Bronchial epithelial cell (primary cell): ENCODE measurements at regions not wholly inside any gene's neighbourhood (a gene's known extent, or its start where the extent isn't known, plus 50 kb on each side); places are given as distances from the start of the nearest gene placed in this dataset.

Experiments
- DNase-seq: peaks from one replicate; pipeline ENCODE4 v3.0.0-alpha.2; 2010; ENCODE audit warnings: low read depth
- FAIRE-seq: peaks from 2 replicates; lab custom pipeline; 2011; peaks lifted over from hg19 to GRCh38; lab: Jason Lieb, UNC
- H3K27me3 ChIP-seq: 2 replicates; pipeline ENCODE4 v1.5.1; 2011; ENCODE audit warnings: low read length; ENCODE audit not compliant: control insufficient read depth, insufficient read depth
- H3K36me3 ChIP-seq: 2 replicates; pipeline ENCODE4 v1.5.1; 2011; ENCODE audit warnings: low read length; ENCODE audit not compliant: control insufficient read depth, insufficient read depth
- H3K4me3 ChIP-seq: 2 replicates; pipeline ENCODE4 v1.5.1; 2011; ENCODE audit warnings: mild to moderate bottlenecking, low read depth, low read length, control low read depth
- TF ChIP-seq, protein P1 (sequence below): IDR thresholded peaks from 2 replicates; pipeline ENCODE4 v1.5.1; 2011; ENCODE audit warnings: mild to moderate bottlenecking, moderate library complexity, low read length, control low read depth, inconsistent platforms; ENCODE audit not compliant: insufficient read depth, severe bottlenecking

DNA sequence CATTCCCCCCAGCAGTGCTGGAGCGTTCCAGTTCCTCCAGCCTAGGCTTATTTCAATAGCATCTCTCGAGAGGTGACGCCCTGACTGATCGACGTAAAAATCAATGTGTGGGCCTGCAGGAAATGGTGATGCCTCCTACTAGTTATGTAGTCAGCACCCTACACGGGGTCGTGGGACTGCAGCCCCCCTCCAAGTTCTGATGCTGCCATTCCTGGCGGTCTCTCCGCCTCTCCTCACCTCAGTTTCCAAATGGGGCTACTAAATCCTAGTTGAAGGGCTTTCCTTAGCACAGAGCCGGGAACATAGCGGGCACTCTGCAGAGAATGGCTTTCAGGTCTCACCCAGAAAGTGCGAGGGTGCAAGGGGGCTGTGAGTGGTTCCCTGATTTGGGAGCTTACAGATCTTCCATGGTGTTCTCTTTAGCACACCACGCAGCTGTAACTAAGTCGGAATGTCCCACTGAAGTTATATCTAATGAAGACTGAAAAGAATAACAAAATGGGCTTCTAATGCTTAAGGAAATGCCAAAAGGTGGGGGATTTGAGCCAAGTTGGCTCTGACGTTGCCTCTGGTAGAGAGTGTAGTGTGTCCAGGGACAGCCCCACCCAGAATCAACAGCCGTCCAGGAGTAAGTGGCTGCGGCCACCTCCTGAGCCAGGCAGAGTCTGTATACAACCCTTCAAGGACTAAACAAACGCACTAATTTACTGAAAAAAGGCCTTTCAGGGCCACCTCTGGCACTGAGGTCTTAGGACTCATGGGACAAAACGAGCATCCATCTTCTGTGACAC, 299.7 kb upstream of the FOXF1 start:
- no peak for DNase-seq
- no peak overlapping the region for H3K4me3 ChIP-seq
- no peaks in the 10 kb centered on the region for H3K36me3 ChIP-seq
- no peaks in the 10 kb centered on the region for H3K27me3 ChIP-seq
- no peak for FAIRE-seq
- TF ChIP-seq, protein P1, sequence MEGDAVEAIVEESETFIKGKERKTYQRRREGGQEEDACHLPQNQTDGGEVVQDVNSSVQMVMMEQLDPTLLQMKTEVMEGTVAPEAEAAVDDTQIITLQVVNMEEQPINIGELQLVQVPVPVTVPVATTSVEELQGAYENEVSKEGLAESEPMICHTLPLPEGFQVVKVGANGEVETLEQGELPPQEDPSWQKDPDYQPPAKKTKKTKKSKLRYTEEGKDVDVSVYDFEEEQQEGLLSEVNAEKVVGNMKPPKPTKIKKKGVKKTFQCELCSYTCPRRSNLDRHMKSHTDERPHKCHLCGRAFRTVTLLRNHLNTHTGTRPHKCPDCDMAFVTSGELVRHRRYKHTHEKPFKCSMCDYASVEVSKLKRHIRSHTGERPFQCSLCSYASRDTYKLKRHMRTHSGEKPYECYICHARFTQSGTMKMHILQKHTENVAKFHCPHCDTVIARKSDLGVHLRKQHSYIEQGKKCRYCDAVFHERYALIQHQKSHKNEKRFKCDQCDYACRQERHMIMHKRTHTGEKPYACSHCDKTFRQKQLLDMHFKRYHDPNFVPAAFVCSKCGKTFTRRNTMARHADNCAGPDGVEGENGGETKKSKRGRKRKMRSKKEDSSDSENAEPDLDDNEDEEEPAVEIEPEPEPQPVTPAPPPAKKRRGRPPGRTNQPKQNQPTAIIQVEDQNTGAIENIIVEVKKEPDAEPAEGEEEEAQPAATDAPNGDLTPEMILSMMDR: no peak

DNA sequence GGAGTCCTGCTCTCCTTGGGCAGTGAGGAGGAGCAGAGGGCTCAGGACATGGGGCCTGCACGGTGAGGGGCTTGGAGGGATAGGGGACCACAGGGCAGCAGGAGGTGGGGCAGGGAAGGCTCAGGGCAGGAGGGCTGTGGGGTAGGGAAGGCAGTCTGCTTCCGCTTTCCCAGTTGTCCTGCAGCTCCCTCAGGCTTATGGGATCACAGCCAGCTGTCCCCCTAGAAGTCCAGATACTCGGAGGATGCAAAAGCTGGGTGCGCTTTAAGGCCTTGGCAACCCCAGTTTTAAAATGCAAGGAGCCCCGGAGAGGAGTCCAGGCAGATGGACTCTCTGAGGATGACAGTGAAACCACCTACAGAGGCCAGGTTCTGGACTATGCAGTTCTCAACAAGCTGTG, 299.1 kb upstream of the FOXF1 start:
- TF ChIP-seq, protein P1: no peak
- Histone ChIP-seq H3K4me3 (no peak overlapping the region), H3K27me3 (no peaks in the 10 kb centered on the region), H3K36me3 (no peaks in the 10 kb centered on the region)
- FAIRE-seq (no peak), DNase-seq (no peak)

DNA sequence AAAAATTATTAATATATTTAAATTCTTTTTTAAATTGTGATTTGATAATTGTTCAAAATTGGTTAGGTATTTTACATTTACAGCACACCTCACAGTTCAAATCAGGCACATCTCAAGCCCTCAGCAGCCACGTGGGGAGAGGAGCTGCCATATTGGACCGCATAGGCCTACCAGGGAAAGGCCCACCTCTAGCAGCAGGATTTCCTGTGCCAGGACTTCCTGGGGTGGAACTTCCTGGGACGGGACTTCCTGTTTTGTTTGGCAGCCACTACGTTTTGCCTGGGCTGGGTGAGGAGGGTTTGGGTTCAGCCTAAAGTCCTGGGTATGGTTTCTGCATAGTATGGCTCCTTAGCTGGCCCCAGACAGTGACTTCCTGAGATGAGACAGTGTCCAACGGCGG, 298.5 kb upstream of the FOXF1 start:
- FAIRE-seq (no peak), DNase-seq (no peak)
- Histone ChIP-seq H3K36me3 (no peaks in the 10 kb centered on the region), H3K27me3 (no peaks in the 10 kb centered on the region), H3K4me3 (no peak overlapping the region)
- TF ChIP-seq, protein P1: no peak

DNA sequence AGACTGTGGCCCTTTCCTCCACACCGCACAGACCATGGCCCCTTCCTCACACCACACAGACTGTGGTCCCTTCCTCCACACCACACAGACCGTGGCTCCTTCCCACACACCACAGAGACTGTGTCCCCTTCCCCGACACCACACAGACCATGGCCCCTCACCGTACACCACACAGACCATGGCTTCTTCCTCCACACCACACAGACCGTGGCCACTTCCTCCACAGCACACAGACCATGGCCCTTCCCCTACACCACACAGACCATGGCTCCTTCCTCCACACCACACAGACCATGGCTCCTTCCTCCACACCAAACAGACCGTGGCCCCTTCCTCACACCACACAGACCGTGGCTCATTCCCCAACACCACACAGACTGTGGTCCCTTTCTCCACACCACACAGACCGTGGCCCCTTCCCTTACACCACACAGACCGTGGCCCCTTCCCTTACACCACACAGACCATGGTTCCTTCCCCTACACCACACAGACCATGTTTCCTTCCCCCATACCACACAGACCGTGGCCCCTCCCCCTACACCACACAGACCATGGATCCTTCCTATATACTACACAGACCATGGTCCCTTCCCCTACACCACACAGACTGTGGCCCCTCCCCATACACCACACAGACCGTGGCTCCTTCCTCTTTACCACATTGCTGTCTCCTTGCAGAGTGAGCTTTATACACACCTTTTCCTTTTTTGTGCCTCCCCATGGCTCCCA, 297.5 kb upstream of the FOXF1 start:
- TF ChIP-seq, protein P1: no peak
- no peak for DNase-seq
- no peaks in the 10 kb centered on the region for H3K36me3 ChIP-seq
- peak; percentile 64 for FAIRE-seq
- H3K4me3 ChIP-seq: no peak overlapping the region
- no peaks in the 10 kb centered on the region for H3K27me3 ChIP-seq

DNA sequence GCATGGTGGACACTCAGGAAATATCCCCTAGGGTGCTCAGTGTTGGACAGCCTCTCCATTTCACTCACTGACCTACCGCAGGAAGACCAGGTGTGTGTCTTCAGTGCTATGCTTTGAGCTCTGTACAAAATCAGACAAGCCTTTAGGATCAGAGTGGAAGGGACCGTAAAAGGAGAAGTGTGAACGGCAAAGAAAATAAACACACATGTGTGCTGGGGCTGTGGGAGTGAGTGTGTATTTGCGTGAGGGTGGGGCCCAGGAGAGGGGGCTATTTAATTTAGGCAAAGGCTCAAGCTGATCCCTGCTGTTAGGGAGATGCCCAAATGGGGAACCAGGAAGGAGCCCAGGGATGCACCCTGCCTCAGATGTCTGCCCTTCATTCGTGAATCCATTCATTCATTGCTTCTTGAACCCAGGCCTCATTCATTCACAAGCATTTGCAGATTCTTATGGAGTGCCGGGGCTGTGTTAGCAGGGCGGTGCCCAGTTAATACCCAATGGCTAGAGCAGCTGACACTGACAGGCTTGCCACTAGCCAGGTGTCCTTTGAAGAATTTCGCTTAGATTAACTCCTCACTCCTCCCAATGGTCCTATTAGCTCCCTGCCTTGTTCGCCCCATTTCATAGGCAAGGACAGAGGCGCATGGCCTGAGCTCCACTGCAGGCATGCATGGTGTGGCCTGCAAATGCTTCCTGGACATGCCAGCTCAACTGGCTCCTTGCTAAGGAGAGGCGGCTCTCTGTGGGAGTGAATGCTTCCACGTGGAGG, 296.7 kb upstream of the FOXF1 start:
- no peaks in the 10 kb centered on the region for H3K27me3 ChIP-seq
- FAIRE-seq: no peak
- H3K36me3 ChIP-seq: no peaks in the 10 kb centered on the region
- no peak for DNase-seq
- TF ChIP-seq, protein P1: no peak
- H3K4me3 ChIP-seq: no peak overlapping the region
